Fibroblast of skin of right quadriceps (primary cell): ENCODE measurements at regions not wholly inside any gene's neighbourhood (a gene's known extent, or its start where the extent isn't known, plus 50 kb on each side); places are given as distances from the start of the nearest gene placed in this dataset.
A peak's percentile ranks its signal among the peaks of the same experiment; 100 is the strongest.

Source experiments
- DNase-seq: peaks from one replicate; pipeline ENCODE4 v3.0.0-alpha.2; 2013

GRCh38 chr5:74139589-74139988 lies 500.9 kb downstream of the ENC1 start:
- no peak for DNase-seq

DNA sequence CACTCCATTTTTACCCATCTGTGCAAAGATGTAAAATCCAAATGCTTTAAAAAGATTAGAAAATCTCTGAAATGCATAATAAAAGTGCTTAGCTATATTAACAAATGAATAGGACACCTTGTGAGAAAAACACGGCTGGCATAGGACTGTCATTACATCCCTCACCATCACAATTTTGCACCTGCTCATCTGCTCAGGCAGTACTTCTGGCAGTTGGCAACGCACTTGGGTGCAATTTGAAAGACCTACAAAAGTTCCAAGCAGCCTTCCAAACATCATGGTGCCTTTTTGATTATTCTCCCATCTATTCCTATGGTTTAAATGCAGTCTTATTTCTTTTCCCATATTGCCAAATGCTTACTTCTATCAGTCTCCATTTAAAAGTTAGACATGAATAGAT lies 501.8 kb downstream of the ENC1 start:
- DNase-seq: no peak

GRCh38 chr5:74136276-74136825 lies 504.2 kb downstream of the ENC1 start:
- DNase-seq: no peak

- DNase-seq: no peak
Measured at GRCh38 chr5:74135033-74135432, 505.5 kb downstream of the ENC1 start.

- DNase-seq: no peak
Measured at GRCh38 chr5:74132485-74132884, 506.5 kb downstream of the ARHGEF28 start.

DNA sequence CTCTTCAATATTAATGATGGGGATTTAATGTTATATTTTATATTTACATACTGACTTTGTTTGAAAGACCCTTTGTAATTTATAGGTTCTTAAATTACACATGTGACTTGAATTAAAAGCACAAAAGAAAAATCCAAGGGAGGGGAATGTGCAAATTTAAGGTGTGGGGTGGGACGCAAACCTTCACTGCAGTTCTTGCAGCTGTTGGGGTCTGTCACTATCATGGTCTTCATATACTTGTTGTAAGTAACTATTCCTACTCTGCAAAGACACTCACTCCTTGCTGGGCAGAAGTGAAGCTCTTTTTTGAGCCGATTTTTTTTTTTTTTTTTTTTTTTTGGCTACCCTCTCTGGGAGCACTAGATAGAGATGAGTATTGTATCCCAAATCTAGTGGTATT lies 505.3 kb downstream of the ARHGEF28 start:
- no peak for DNase-seq

DNA sequence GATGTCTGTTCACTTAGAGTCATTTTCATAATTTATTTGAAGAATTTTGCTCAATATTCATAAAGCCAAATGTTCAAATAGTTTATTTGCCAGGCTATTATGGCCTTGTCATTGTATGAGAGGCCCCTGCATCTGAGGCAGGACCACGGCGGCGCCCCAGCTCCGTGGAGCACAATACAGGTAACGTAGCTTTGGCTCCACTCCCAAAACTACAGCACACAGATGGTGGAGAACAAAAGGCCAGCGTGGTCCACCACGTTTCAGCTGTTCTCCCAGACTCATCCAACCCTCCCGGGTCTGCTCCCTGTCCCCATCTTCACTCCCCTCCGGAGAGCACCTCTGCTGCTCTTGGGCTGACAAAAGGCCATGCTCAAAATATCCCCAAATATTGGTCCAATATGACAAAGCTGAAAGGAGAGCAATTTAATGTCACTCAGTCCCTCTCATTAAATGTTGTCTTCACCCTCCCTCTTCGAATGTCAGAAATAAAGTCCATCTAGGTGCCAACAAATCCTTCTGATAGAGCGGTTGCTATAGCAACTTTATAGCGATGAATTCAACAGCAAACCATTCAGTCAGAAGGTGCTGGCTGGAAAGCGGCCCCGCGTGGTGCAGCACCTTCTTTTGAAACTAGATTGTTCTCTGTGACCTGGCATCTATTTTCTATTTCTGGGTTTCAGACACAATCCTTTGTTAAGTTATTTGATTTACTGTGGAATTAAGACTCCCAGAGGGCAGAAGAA lies 504.3 kb downstream of the ARHGEF28 start:
- no peak for DNase-seq

- DNase-seq: peak; percentile 13
Measured at GRCh38 chr5:74127381-74128320, 501.7 kb downstream of the ARHGEF28 start.

GRCh38 chr5:74126294-74126693 lies 500.3 kb downstream of the ARHGEF28 start:
- no peak for DNase-seq

DNA sequence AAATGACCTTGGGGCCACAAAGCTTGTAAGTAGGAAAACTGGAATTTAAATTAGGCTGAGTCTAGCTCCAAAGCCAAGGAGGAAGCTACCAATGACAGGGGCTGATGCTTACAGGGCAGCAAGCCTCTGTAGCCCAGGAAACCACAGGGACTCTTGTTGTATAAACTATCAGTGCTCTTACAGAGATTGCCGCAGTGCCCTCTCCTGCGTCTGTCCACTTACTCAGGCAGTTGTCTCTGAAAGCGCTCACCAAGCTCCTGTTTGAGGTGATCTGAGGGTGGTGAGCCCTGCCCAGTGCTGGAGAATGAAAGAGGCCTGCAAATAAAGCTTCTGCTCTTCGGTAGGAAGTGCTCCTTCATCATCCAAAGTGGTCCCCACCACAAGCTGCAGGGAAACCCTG lies 498.8 kb downstream of the ARHGEF28 start:
- DNase-seq: no peak

DNA sequence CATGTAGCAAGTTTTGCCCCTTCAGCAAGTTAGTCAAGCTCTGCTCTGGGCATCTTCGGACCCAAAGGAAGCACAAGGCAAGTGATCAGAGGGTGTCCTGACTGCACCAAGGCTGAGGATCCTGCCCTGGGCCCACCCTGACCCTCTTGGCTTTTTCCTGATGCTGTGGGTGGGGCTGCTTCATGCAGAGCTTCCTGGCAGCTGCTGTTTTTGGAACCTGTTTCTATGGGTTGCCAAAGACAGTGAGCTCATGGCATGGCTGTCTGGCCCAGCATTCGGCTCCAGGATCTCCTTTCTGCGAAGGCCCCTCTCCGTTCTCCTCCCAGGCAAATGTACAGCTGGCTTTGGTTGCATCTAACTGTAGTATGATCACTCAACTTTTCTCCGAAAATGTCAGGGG lies 497.9 kb downstream of the ARHGEF28 start:
- DNase-seq: no peak

DNA sequence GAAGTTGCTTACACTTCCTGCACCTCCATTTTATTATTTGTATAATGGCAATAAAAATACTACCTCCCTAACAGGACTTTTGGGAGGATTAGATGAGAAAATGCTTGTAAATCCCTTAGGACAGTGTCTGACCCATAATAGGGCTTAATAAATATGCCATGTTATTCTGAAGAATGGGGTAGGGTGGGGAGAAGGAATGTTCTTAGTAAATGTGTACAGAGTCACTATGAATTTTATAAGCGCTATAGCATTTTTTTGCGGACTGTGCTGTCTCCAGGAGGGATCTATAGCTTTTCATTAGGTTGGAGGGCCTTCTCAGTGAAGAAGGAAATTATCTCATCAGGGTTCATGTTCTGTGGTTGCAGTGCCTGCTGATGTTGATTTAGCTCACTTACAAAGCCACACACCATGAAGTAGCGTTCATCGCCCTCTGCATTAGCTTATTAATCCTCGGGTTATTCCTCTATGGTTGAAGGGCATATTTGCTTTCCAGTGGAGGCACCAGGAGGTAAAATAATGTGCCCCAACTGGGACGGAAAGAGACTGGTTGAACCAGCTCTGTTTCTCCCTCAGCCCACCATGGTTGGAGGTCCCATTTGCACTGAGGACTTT lies 497.1 kb downstream of the ARHGEF28 start:
- DNase-seq: peak; percentile 41

DNA sequence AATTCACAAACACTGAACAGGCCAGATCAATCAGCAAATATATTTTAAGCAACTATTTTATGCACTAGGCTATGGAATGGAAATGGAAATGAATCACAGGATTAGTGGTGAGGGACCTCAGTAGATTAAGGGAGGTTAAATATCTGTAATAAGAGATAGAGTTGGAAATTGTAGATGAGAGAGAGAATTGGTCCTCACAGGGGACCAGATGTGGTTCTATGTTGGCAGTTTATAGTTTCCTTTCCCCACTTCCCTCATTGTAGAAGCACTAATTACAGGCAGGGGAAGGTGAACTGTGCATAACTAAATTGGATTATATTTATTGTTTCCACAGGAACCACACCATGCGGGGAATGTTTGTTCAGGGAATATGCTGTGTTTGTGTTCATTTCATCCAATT lies 496.2 kb downstream of the ARHGEF28 start:
- DNase-seq: peak; percentile 22

DNA sequence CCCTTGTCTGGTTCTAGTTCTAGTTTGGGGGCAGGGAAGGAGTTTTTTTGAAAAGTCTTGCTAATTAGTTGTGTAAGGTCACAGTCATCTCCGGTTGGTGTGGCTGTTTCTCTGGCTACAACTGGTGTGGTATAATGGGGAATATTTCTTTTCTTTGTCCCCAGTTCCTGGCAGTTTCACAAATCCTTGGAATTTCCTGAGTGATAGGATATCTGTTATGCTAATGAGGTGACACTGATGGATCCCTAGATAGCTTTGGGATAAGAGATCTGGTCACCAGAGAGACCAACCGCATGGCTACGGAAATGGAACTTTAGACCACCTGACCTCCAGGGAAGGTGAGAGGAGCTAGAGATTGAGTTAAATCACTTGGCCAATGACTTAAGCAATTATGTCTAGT lies 494.6 kb downstream of the ARHGEF28 start:
- DNase-seq: no peak

DNA sequence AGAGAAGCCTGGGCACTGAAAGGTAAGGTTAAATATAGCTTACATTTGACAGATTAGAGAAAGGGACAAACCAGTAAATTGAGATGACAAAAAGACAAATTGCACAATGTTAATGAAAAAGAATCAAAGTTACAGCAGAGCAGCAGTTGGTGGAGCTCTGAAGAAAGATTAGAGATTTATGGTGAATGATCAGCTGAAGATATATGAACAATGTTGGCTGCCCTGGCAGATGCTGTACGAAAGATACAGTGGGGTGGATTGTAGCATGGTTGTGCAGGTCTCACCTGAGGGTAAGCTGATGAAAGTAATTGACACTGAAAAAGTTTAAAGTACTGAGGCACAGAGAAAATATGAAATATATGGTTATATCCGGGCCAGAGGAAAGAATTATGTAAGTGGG lies 492.1 kb downstream of the ARHGEF28 start:
- no peak for DNase-seq

GRCh38 chr5:74116984-74117383 lies 491.0 kb downstream of the ARHGEF28 start:
- DNase-seq: no peak

GRCh38 chr5:74116266-74116665 lies 490.3 kb downstream of the ARHGEF28 start:
- no peak for DNase-seq

- DNase-seq: no peak
Measured at GRCh38 chr5:74113927-74114326, 487.9 kb downstream of the ARHGEF28 start.

- no peak for DNase-seq
Measured at GRCh38 chr5:74113196-74113540, 487.2 kb downstream of the ARHGEF28 start.

DNA sequence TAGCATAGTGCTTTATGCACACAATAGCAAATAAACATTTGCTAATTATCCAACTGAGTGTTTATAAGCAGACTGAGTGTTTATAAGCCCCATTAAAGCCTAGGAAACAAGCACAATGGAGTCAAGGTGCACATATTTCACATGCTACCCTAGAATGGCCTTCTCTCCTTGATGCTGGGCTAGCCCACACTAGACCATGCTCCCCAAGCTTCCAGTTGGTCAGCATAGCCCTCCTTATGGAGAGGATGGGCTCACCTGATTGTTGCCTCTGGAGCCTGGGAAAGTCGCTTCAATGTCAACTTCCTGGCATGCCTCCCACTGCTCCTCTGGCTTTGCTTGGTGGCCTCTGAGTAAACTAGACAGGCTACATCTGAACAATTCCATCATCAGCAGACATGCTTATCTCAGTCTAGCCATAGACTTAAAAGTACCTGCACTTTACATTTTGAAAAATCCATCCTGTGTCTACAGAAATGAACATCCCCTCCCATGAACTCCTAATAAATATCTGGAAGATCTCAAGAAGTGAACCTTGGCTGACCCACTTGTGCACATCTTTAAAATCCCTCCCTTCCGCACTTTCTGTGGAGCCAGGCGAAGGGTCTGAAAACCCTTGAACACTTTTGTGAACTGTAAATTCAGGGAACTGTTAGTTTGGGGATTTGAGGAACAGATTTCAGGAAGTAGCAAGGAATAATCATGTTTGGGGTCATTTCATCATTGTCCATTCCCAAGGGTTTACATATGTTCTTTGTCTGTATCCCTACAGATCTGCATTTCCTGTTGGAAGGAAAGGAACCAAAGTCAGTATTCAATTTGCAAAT lies 486.6 kb downstream of the ARHGEF28 start:
- no peak for DNase-seq

DNA sequence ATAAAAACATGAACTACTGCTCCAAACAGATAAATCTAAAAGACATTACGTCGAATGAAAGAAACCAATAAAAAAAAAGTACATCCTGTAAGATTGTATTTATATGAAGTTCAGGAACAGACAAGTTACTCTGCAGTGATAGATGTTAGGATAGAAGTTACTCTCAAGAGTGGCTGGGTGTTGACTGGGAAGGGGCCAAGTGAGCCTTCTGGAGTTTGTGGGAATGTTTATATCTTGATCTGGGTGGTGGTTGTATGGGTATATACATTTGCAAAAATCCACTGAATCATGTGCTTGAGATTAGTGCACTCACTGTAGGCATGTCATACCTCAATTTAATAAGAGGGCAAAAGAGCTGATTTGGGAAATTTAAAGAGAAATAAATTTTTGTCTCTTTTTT lies 485.8 kb downstream of the ARHGEF28 start:
- DNase-seq: no peak

GRCh38 chr5:74109344-74109743 lies 483.3 kb downstream of the ARHGEF28 start:
- no peak for DNase-seq

- DNase-seq: no peak
Measured at GRCh38 chr5:74107899-74108298, 481.9 kb downstream of the ARHGEF28 start.
